Osteocyte (in vitro differentiated cells): ENCODE measurements at regions not wholly inside any gene's neighbourhood (a gene's known extent, or its start where the extent isn't known, plus 50 kb on each side); places are given as distances from the start of the nearest gene placed in this dataset.

ENCODE experiments used
- DNase-seq: peaks from one replicate; pipeline ENCODE4 v3.0.0; 2021; ENCODE audit warnings: mixed read lengths; ENCODE audit not compliant: unreplicated experiment; ENCODE audit errors: extremely low spot score
- H3K27ac Mint-ChIP-seq: one replicate; pipeline ENCODE4 v1.8.0; 2021; ENCODE audit warnings: mild to moderate bottlenecking, mixed read lengths; ENCODE audit not compliant: unreplicated experiment
- H3K27me3 Mint-ChIP-seq: one replicate; pipeline ENCODE4 v1.8.0; 2021; ENCODE audit warnings: mixed read lengths; ENCODE audit not compliant: unreplicated experiment
- H3K36me3 Mint-ChIP-seq: one replicate; pipeline ENCODE4 v1.8.0; 2021; ENCODE audit warnings: mixed read lengths; ENCODE audit not compliant: unreplicated experiment
- H3K4me1 Mint-ChIP-seq: one replicate; pipeline ENCODE4 v1.8.0; 2021; ENCODE audit warnings: mixed read lengths; ENCODE audit not compliant: unreplicated experiment
- H3K4me3 Mint-ChIP-seq: one replicate; pipeline ENCODE4 v1.8.0; 2021; ENCODE audit warnings: mild to moderate bottlenecking, moderate library complexity, mixed read lengths; ENCODE audit not compliant: unreplicated experiment
- H3K9me3 Mint-ChIP-seq: one replicate; pipeline ENCODE4 v1.8.0; 2021; ENCODE audit warnings: mixed read lengths; ENCODE audit not compliant: unreplicated experiment
- TF ChIP-seq, protein P1 (sequence below): fragments of 200-600 bp; sonication (generic); IDR thresholded peaks from 2 replicates; pipeline ENCODE4 v1.5.0; 2021; ENCODE audit warnings: antibody characterized with exemption, mild to moderate bottlenecking, moderate library complexity

DNA sequence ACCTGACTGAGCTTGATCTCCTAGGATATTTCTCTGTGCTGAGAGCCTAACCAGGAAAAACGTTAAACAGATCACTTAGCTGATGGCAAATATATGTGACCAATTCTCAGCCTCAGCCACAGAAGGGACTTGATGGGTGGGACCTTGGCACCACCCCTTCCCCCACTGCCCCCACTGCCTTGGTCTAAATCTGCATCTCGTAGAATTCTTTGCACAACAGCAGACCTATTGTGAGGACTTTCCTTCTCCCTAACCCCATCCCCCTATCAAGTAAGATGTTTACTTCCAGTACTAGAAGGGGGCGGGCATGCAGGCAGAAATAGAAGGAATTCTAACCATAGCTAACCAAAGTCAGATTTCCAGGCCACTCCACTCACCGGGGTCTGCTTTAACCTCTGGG lies 313.2 kb downstream of the PCNX1 start:
- no peak overlapping the region for H3K27ac Mint-ChIP-seq
- H3K27me3 Mint-ChIP-seq, result peaks cover 4% of the 10 kb centered on the region
- H3K36me3 Mint-ChIP-seq, result no peaks in the 10 kb centered on the region
- TF ChIP-seq, protein P1, sequence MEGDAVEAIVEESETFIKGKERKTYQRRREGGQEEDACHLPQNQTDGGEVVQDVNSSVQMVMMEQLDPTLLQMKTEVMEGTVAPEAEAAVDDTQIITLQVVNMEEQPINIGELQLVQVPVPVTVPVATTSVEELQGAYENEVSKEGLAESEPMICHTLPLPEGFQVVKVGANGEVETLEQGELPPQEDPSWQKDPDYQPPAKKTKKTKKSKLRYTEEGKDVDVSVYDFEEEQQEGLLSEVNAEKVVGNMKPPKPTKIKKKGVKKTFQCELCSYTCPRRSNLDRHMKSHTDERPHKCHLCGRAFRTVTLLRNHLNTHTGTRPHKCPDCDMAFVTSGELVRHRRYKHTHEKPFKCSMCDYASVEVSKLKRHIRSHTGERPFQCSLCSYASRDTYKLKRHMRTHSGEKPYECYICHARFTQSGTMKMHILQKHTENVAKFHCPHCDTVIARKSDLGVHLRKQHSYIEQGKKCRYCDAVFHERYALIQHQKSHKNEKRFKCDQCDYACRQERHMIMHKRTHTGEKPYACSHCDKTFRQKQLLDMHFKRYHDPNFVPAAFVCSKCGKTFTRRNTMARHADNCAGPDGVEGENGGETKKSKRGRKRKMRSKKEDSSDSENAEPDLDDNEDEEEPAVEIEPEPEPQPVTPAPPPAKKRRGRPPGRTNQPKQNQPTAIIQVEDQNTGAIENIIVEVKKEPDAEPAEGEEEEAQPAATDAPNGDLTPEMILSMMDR, result no peak
- DNase-seq, result no peak
- no peaks in the 10 kb centered on the region for H3K4me1 Mint-ChIP-seq
- no peak overlapping the region for H3K4me3 Mint-ChIP-seq
- peaks cover 8% of the 10 kb centered on the region for H3K9me3 Mint-ChIP-seq

DNA sequence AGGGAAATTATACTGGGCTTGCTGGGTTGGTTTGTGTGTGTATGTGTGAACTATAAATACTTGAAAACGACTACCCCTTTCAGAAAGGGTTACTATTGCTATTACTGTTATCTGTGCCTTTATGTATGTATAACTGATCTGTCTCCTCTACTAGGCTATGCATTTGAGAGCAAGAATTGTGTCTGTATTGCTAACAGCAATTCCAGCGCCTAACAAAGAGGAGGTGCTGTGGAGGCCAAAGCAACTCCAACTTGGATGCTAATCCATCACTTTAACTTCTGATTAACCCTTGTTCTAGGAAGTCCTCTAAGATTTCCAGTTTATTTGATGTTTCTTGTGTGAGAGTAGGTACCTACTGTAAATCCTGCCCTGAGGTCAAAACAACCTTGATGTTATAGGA lies 313.9 kb downstream of the PCNX1 start:
- DNase-seq, result no peak
- Mint-ChIP-seq H3K27me3 (peaks cover 4% of the 10 kb centered on the region), H3K4me1 (no peaks in the 10 kb centered on the region), H3K4me3 (no peak overlapping the region), H3K9me3 (peaks cover 8% of the 10 kb centered on the region), H3K36me3 (no peaks in the 10 kb centered on the region), H3K27ac (no peak overlapping the region)
- TF ChIP-seq, protein P1, result no peak

DNA sequence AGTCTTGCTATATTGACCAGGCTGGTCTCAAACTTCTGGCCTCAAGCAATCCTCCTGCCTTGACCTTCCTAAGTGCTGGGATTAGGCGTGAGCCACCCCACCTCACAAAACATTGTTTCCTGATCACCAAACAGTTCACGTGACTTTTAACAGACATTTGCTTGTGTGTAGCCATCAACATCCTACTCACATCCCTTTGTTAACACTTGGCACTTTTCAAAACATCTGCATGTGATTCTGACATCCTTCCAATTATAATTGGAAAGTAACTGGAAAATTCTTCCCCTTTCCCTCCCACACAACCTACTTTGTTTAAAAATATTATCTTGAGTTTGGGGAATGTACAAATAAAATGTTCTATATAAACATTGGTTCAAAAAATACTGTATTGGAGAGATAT lies 317.9 kb downstream of the PCNX1 start:
- H3K36me3 Mint-ChIP-seq, result no peaks in the 10 kb centered on the region
- no peaks in the 10 kb centered on the region for H3K4me1 Mint-ChIP-seq
- peaks cover 8% of the 10 kb centered on the region for H3K9me3 Mint-ChIP-seq
- peaks cover 4% of the 10 kb centered on the region for H3K27me3 Mint-ChIP-seq
- no peak overlapping the region for H3K27ac Mint-ChIP-seq
- H3K4me3 Mint-ChIP-seq, result no peak overlapping the region
- no peak for DNase-seq
- TF ChIP-seq, protein P1, result no peak

DNA sequence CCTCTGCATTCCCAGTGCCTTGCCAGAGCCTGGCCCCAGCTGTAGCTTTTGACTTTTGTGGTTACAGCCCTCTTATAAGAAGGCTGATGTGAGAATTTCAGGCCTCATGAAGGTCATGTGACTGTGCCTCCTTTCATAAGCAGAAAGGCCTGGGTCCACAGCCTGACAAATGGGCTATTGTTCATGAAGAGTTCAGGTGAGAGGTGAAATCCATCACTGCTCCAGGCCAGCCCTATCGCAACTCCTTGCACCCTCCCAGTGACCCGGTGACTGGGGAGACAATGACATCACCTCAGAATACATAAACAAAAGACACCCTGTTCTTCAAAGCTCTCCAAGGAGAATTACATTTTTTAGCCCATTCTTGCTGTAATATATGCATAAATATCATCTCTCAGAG lies 321.5 kb downstream of the PCNX1 start:
- no peaks in the 10 kb centered on the region for H3K4me1 Mint-ChIP-seq
- H3K27me3 Mint-ChIP-seq, result peaks cover 4% of the 10 kb centered on the region
- no peak overlapping the region for H3K27ac Mint-ChIP-seq
- no peaks in the 10 kb centered on the region for H3K9me3 Mint-ChIP-seq
- no peaks in the 10 kb centered on the region for H3K36me3 Mint-ChIP-seq
- TF ChIP-seq, protein P1, result no peak
- DNase-seq, result no peak
- H3K4me3 Mint-ChIP-seq, result no peak overlapping the region

DNA sequence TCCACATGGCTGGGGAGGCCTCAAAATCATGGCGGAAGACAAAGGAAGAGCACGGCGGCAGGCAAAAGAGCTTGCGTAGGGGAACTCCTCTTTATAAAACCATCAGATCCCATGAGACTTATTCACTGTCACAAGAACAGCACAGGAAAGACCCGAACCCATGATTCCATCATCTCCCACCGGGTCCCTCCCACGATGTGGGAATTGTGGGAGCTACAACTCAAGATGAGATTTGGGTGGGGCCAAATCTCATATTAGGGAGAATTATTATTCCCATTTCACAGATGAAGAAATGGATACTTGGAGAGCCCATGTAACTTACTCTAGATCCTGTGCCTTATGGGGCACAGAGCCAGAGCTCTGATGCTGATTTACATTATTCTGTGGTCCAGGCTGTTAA lies 322.6 kb downstream of the PCNX1 start:
- H3K36me3 Mint-ChIP-seq, result no peaks in the 10 kb centered on the region

More for the DNA sequence above, 322.6 kb downstream of the PCNX1 start:
- TF ChIP-seq, protein P1, result no peak
- Mint-ChIP-seq H3K9me3 (no peaks in the 10 kb centered on the region), H3K4me1 (no peaks in the 10 kb centered on the region), H3K4me3 (no peak overlapping the region), H3K27ac (no peak overlapping the region), H3K27me3 (peaks cover 6% of the 10 kb centered on the region)
- no peak for DNase-seq
